PC-3 (cell line): ENCODE measurements at regions not wholly inside any gene's neighbourhood (a gene's known extent, or its start where the extent isn't known, plus 50 kb on each side); places are given as distances from the start of the nearest gene placed in this dataset.

Experiments used
- ATAC-seq: fragments of 200-7000 bp; cut with Tn5 transposase; 2 replicates; pipeline ENCODE4 v1.9.1; 2020; ENCODE audit warnings: mild to moderate bottlenecking, moderate library complexity
- BruUV-seq: library from RNA; stranded (reverse); fragments of 400-500 nt; replicated peaks from 2 replicates; lab custom pipeline; 2021; lab: Mats Ljungman, UMichigan
- CTCF ChIA-PET: fragments of 300-600 bp; sonication (Branson Sonifier 250); formaldehyde crosslinking; loops from one replicate; lab custom pipeline; 2022; ENCODE audit warnings: antibody characterized with exemption; lab: Charles Lee
- POLR2A ChIA-PET: fragments of 300-600 bp; sonication (Branson Sonifier 250); formaldehyde crosslinking; loops from one replicate; lab custom pipeline; 2022; ENCODE audit warnings: antibody characterized with exemption; ENCODE audit not compliant: unreplicated experiment; lab: Charles Lee
- DNase-seq: peaks from one replicate; pipeline ENCODE4 v3.0.0-alpha.2; 2015
- H2AFZ ChIP-seq: fragments of 300-600 bp; sonication (generic); 2 replicates; pipeline ENCODE4 v1.6.0; 2016; ENCODE audit warnings: antibody characterized with exemption, low read length
- H3F3A ChIP-seq: fragments of 300-600 bp; sonication (generic); one replicate; pipeline ENCODE4 v1.6.0; 2017; ENCODE audit warnings: antibody characterized with exemption, low read length, control low read depth, mild to moderate bottlenecking; ENCODE audit not compliant: unreplicated experiment
- H3K27ac ChIP-seq: fragments of 300-600 bp; sonication (generic); 2 replicates; pipeline ENCODE4 v1.5.1; 2016; ENCODE audit warnings: mild to moderate bottlenecking, low read length
- H3K27me3 ChIP-seq: fragments of 300-600 bp; sonication (generic); 2 replicates; pipeline ENCODE4 v1.6.1; 2016; ENCODE audit warnings: low read length, mixed read lengths
- H3K36me3 ChIP-seq: fragments of 300-600 bp; sonication (generic); 2 replicates; pipeline ENCODE4 v1.6.1; 2016; ENCODE audit warnings: low read depth, mixed run types, low read length, mixed read lengths
- H3K4me1 ChIP-seq: fragments of 300-600 bp; sonication (generic); 2 replicates; pipeline ENCODE4 v1.5.1; 2016; ENCODE audit warnings: low read length; ENCODE audit not compliant: insufficient read depth
- H3K4me2 ChIP-seq: fragments of 300-600 bp; sonication (generic); 2 replicates; pipeline ENCODE4 v1.6.0; 2016; ENCODE audit warnings: low read length
- H3K4me3 ChIP-seq: fragments of 300-600 bp; sonication (generic); 2 replicates; pipeline ENCODE4 v1.5.1; 2016; ENCODE audit warnings: mild to moderate bottlenecking, low read length, mixed read lengths
- H3K79me2 ChIP-seq: fragments of 300-600 bp; sonication (generic); 2 replicates; pipeline ENCODE4 v1.6.1; 2017; ENCODE audit warnings: low read length, mixed read lengths
- H3K9ac ChIP-seq: fragments of 300-600 bp; sonication (generic); 2 replicates; pipeline ENCODE4 v1.6.0; 2016; ENCODE audit warnings: mild to moderate bottlenecking, low read length
- H3K9me2 ChIP-seq: fragments of 300-600 bp; sonication (generic); replicated peaks from 2 replicates; pipeline ENCODE4 v1.6.1; 2016; ENCODE audit warnings: mixed run types, low read length, mixed read lengths
- H3K9me3 ChIP-seq: fragments of 300-600 bp; sonication (generic); 2 replicates; pipeline ENCODE4 v1.6.1; 2016; ENCODE audit warnings: low read length, mixed read lengths
- H4K20me1 ChIP-seq: fragments of 300-600 bp; sonication (generic); 2 replicates; pipeline ENCODE4 v1.6.1; 2016; ENCODE audit warnings: low read length, mixed read lengths
- CTCF ChIP-seq: fragments of 300-600 bp; sonication (generic); conservative IDR thresholded peaks from 2 replicates; pipeline ENCODE4 v1.5.1; 2017; ENCODE audit warnings: antibody characterized with exemption, low read depth, mild to moderate bottlenecking, low read length
- EZH2 ChIP-seq: fragments of 300-600 bp; sonication (generic); IDR thresholded peaks from one replicate; pipeline ENCODE4 v1.6.1; 2017; ENCODE audit warnings: antibody characterized with exemption, mild to moderate bottlenecking, low read length; ENCODE audit not compliant: unreplicated experiment
- EZH2phosphoT487 ChIP-seq: fragments of 300-600 bp; sonication (generic); IDR thresholded peaks from 2 replicates; pipeline ENCODE4 v1.6.1; 2018; ENCODE audit warnings: mild to moderate bottlenecking, antibody characterized with exemption, low read length, borderline replicate concordance
- intact Hi-C: fragments of 100-400 bp; cut with micrococcal nuclease; formaldehyde crosslinking; loops from 2 replicates; pipeline ENCODE4 v1.9.0; 2023

- no peaks in the 10 kb centered on the region for H4K20me1 ChIP-seq
- ATAC-seq, result no peak
- H3K36me3 ChIP-seq, result no peaks in the 10 kb centered on the region
- ChIA-PET POLR2A (no interaction called here), CTCF (no interaction called here)
- TF ChIP-seq EZH2phosphoT487 (no peak), CTCF (no peak), EZH2 (no peak)
- H3K9me3 ChIP-seq, result no peaks in the 10 kb centered on the region
- intact Hi-C loops, result no loop called here
- no peaks in the 10 kb centered on the region for H3K79me2 ChIP-seq
- BruUV-seq, result no TSS peak
- no peaks in the 10 kb centered on the region for H3K9me2 ChIP-seq
- no peak overlapping the region for H3K4me2 ChIP-seq
- H3K4me3 ChIP-seq, result no peak overlapping the region
- no peak overlapping the region for H2AFZ ChIP-seq
- no peak overlapping the region for H3K9ac ChIP-seq
- no peak for DNase-seq
- no peaks in the 10 kb centered on the region for H3K27me3 ChIP-seq
- no peak overlapping the region for H3K27ac ChIP-seq
- no peaks in the 10 kb centered on the region for H3K4me1 ChIP-seq
- H3F3A ChIP-seq, result no peaks in the 10 kb centered on the region
These were observed 307.8 kb upstream of the POM121L12 start for GRCh38 chr7:52727632-52728031.

GRCh38 chr7:52726986-52727385 is 308.4 kb upstream of the POM121L12 start:
- no peak for DNase-seq
- intact Hi-C loops, result no loop called here
- H4K20me1 ChIP-seq, result no peaks in the 10 kb centered on the region
- no peak overlapping the region for H3K4me3 ChIP-seq
- no peak overlapping the region for H2AFZ ChIP-seq
- no peak overlapping the region for H3K4me2 ChIP-seq
- CTCF ChIA-PET, result no interaction called here
- no peaks in the 10 kb centered on the region for H3K4me1 ChIP-seq
- no TSS peak for BruUV-seq
- H3F3A ChIP-seq, result no peaks in the 10 kb centered on the region
- no peak overlapping the region for H3K27ac ChIP-seq
- no peaks in the 10 kb centered on the region for H3K27me3 ChIP-seq
- no peak overlapping the region for H3K9ac ChIP-seq
- POLR2A ChIA-PET, result no interaction called here
- H3K9me3 ChIP-seq, result no peaks in the 10 kb centered on the region
- H3K9me2 ChIP-seq, result no peaks in the 10 kb centered on the region
- no peaks in the 10 kb centered on the region for H3K79me2 ChIP-seq
- no peaks in the 10 kb centered on the region for H3K36me3 ChIP-seq
- ATAC-seq, result no peak
- TF ChIP-seq CTCF (no peak), EZH2 (no peak), EZH2phosphoT487 (no peak)

- Histone ChIP-seq H3K4me1 (no peaks in the 10 kb centered on the region), H3K4me3 (no peak overlapping the region), H3K79me2 (no peaks in the 10 kb centered on the region), H3K27ac (no peak overlapping the region), H3K27me3 (no peaks in the 10 kb centered on the region), H3K4me2 (no peak overlapping the region), H2AFZ (no peak overlapping the region), H3K9ac (no peak overlapping the region), H3K36me3 (no peaks in the 10 kb centered on the region), H3K9me3 (no peaks in the 10 kb centered on the region), H3F3A (no peaks in the 10 kb centered on the region), H3K9me2 (no peaks in the 10 kb centered on the region), H4K20me1 (no peaks in the 10 kb centered on the region)
- no TSS peak for BruUV-seq
- intact Hi-C loops, result no loop called here
- ChIA-PET CTCF (no interaction called here), POLR2A (no interaction called here)
- TF ChIP-seq EZH2, result no peak
- no peak for TF ChIP-seq CTCF
- TF ChIP-seq EZH2phosphoT487, result no peak
- ATAC-seq (no peak), DNase-seq (peak; percentile 6)
These were observed 308.9 kb upstream of the POM121L12 start for GRCh38 chr7:52726493-52726892.
